Vagina (tissue), 2 donors: ENCODE measurements at regions not wholly inside any gene's neighbourhood (a gene's known extent, or its start where the extent isn't known, plus 50 kb on each side); places are given as distances from the start of the nearest gene placed in this dataset.

Experiments
- POLR2A ChIP-seq, 2 donors: fragments of 450-650 bp; IDR thresholded peaks; one replicate each; pipeline ENCODE4 v1.6.1; 2017; ENCODE audit warnings: antibody characterized with exemption in 2 of 2, mild to moderate bottlenecking in 2 of 2, moderate library complexity in 2 of 2
- TF ChIP-seq, protein P1 (sequence below), 3 experiments: fragments of 450-650 bp in 2 of 3; fragments of 200-600 bp in 1 of 3; sonication (generic) in 1 of 3; IDR thresholded peaks; one replicate each; pipeline ENCODE4 v1.5.1; 2017 to 2019; ENCODE audit warnings: antibody characterized with exemption in 3 of 3, mild to moderate bottlenecking in 2 of 3, moderate library complexity in 2 of 3

DNA sequence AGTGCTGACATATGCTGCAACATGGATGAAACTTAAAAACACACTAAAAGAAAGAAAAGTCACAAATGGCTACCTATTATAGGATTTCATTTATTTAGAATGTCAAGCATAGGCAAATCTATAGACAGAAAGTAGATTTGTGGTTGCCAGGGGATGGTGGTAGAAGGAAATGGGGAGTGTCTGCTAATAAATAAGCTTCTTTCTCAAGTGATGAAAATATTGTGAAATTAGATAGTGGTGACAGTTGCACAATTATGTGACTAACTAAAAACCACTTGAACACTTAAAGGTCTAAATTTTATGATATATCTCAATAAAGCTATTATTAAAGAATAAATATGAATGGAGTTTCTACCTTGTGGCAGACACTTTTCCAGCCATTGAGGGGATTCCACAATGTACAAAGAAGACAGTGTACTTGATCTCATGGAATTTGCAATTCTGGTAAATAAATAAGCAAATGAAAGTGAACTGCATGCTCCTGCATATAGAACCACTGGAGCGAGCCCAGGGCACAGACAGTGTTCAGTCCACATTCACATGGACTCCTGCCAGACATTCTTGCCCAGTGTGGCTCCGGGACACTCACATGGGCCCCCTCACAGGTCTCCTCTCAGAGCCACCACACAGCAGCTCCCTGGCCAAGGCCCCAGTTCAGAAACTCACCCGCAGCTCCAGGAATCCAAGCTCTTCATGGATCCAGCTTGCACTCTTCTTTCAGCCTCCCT lies 107.1 kb upstream of the ARID2 start:
- TF ChIP-seq, protein P1, sequence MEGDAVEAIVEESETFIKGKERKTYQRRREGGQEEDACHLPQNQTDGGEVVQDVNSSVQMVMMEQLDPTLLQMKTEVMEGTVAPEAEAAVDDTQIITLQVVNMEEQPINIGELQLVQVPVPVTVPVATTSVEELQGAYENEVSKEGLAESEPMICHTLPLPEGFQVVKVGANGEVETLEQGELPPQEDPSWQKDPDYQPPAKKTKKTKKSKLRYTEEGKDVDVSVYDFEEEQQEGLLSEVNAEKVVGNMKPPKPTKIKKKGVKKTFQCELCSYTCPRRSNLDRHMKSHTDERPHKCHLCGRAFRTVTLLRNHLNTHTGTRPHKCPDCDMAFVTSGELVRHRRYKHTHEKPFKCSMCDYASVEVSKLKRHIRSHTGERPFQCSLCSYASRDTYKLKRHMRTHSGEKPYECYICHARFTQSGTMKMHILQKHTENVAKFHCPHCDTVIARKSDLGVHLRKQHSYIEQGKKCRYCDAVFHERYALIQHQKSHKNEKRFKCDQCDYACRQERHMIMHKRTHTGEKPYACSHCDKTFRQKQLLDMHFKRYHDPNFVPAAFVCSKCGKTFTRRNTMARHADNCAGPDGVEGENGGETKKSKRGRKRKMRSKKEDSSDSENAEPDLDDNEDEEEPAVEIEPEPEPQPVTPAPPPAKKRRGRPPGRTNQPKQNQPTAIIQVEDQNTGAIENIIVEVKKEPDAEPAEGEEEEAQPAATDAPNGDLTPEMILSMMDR (IDR thresholded peaks at IDR 0.05) = no peak
- no peak for TF ChIP-seq POLR2A (IDR thresholded peaks at IDR 0.05)
